ENCODE measurements at regions not wholly inside any gene's neighbourhood (a gene's known extent, or its start where the extent isn't known, plus 50 kb on each side); places are given as distances from the start of the nearest gene placed in this dataset.

DNA sequence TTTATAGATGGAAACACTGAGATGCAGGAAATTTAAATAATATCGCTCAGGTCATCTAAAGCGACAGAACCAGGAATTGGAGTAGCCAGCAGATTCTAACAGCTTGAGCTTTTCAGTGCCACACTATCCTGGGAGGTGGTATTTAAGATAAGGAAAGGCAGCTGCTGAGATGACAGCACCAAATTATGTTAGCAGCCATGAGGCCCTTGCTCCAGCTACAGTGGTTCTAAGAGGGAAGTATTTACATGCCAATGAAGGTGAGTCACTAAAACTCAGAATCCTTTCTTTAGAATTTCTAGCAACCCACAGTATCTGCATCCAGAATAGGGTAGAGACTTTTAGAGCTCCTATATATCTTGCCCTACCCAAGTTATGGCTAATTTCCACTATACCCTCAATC is 127.0 kb upstream of the VLDLR start:
- H3K9me3 ChIP-seq (replicated peaks; ENCODE audit: control insufficient read depth, insufficient read depth, low read length) = no peaks in the 10 kb centered on the region
- no peak overlapping the region for H3K4me2 ChIP-seq (ENCODE audit: control insufficient read depth, insufficient read depth)
- POLR2A ChIA-PET = no interaction called here
- no TSS peak for BruUV-seq (replicated peaks)
- ATAC-seq (no peak), FAIRE-seq (no peak), DNase-seq (ENCODE audit: low read depth, low spot score) (no peak)
- RAD21 ChIA-PET (ENCODE audit: unreplicated experiment) = interaction anchor here (0.9 kb wide), 1 partner anchor 17 kb away, joined by 3 read pairs; no protein-coding TSS in a partner anchor
- H3K27me3 ChIP-seq (replicated peaks in 1 of 2; ENCODE audit: control insufficient read depth in 2 of 2, insufficient read depth in 2 of 2, low read length in 1 of 2) = no peaks in the 10 kb centered on the region
- H3K4me3 ChIP-seq = no peak overlapping the region
- TF ChIP-seq, protein P1, sequence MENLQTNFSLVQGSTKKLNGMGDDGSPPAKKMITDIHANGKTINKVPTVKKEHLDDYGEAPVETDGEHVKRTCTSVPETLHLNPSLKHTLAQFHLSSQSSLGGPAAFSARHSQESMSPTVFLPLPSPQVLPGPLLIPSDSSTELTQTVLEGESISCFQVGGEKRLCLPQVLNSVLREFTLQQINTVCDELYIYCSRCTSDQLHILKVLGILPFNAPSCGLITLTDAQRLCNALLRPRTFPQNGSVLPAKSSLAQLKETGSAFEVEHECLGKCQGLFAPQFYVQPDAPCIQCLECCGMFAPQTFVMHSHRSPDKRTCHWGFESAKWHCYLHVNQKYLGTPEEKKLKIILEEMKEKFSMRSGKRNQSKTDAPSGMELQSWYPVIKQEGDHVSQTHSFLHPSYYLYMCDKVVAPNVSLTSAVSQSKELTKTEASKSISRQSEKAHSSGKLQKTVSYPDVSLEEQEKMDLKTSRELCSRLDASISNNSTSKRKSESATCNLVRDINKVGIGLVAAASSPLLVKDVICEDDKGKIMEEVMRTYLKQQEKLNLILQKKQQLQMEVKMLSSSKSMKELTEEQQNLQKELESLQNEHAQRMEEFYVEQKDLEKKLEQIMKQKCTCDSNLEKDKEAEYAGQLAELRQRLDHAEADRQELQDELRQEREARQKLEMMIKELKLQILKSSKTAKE (IDR thresholded peaks at IDR 0.05; ENCODE audit: low read depth, poor library complexity, severe bottlenecking) = no peak
- TF ChIP-seq RB1 (IDR thresholded peaks at IDR 0.05; ENCODE audit: borderline replicate concordance) = no peak
- TF ChIP-seq PRDM15 (CRISPR knock-in tag; IDR thresholded peaks at IDR 0.05) = no peak
- no peak for TF ChIP-seq RAD51 (IDR thresholded peaks at IDR 0.05)
- TF ChIP-seq ZZZ3 (IDR thresholded peaks at IDR 0.05; ENCODE audit: control insufficient read depth, insufficient read length, low read depth) = no peak
- TF ChIP-seq SREBF2 (IDR thresholded peaks at IDR 0.05; ENCODE audit: low read length) = no peak
- no peak for TF ChIP-seq KAT2A (conservative IDR thresholded peaks at IDR 0.05; ENCODE audit: control insufficient read depth, low read depth, low read length)
- no peak for TF ChIP-seq BCL11A (IDR thresholded peaks at IDR 0.05; ENCODE audit: low read depth, low read length)
- no peak for TF ChIP-seq MTA2 (IDR thresholded peaks at IDR 0.05; ENCODE audit: low read depth)
- TF ChIP-seq SMARCA5 (IDR thresholded peaks at IDR 0.05) = no peak
- TF ChIP-seq NFXL1 (IDR thresholded peaks at IDR 0.05; ENCODE audit: borderline replicate concordance) = no peak
- no peak for TF ChIP-seq PML (IDR thresholded peaks at IDR 0.05; ENCODE audit: low read length)
- no peak for TF ChIP-seq HDAC6 (IDR thresholded peaks at IDR 0.05; ENCODE audit: unreplicated experiment)
- TF ChIP-seq CEBPB (IDR thresholded peaks at IDR 0.05; ENCODE audit: borderline replicate concordance in 1 of 2, low read depth in 2 of 2, low read length in 2 of 2) = no peak
- TF ChIP-seq, protein P2, sequence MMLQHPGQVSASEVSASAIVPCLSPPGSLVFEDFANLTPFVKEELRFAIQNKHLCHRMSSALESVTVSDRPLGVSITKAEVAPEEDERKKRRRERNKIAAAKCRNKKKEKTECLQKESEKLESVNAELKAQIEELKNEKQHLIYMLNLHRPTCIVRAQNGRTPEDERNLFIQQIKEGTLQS (IDR thresholded peaks at IDR 0.05; ENCODE audit: borderline replicate concordance, extremely low read depth, low read depth, low read length) = no peak
- intact Hi-C loops (cut with micrococcal nuclease; ENCODE audit: unreplicated experiment) (no loop called here), in situ Hi-C loops (cut with MboI) (no loop called here)
- 98% methylated on average over 2 of the region's 2 CpGs for WGBS (ENCODE audit: insufficient coverage, insufficient replicate concordance, low lambda C conversion rate, missing lambda C conversion rate)
- no peaks in the 10 kb centered on the region for H3K4me1 ChIP-seq (ENCODE audit: control insufficient read depth, insufficient read depth, low read length)
- SMC1A ChIA-PET (ENCODE audit: uncharacterized antibody, unreplicated experiment) = interaction anchor here (1.1 to 1.4 kb wide), 3 partner anchors 11 to 158 kb away, joined by 3 read pairs; no protein-coding TSS in a partner anchor
- no peaks in the 10 kb centered on the region for H4K20me1 ChIP-seq (ENCODE audit: control insufficient read depth, insufficient read depth)
- no peak overlapping the region for H3K27ac ChIP-seq (ENCODE audit: control insufficient read depth, insufficient read depth)
- no peak overlapping the region for H2AFZ ChIP-seq (ENCODE audit: control insufficient read depth, low read depth, low read length)
- H3K9ac ChIP-seq (ENCODE audit: control insufficient read depth, insufficient read depth, low read length) = no peak overlapping the region
- H3K79me2 ChIP-seq (ENCODE audit: control insufficient read depth, insufficient read depth, low read length) = no peaks in the 10 kb centered on the region
- H3K36me3 ChIP-seq (ENCODE audit: control insufficient read depth in 2 of 2, insufficient read depth in 2 of 2, low read length in 1 of 2) = no peaks in the 10 kb centered on the region
- CTCF ChIA-PET = no interaction called here
